ENCODE measurements at regions not wholly inside any gene's neighbourhood (a gene's known extent, or its start where the extent isn't known, plus 50 kb on each side); places are given as distances from the start of the nearest gene placed in this dataset.

DNA sequence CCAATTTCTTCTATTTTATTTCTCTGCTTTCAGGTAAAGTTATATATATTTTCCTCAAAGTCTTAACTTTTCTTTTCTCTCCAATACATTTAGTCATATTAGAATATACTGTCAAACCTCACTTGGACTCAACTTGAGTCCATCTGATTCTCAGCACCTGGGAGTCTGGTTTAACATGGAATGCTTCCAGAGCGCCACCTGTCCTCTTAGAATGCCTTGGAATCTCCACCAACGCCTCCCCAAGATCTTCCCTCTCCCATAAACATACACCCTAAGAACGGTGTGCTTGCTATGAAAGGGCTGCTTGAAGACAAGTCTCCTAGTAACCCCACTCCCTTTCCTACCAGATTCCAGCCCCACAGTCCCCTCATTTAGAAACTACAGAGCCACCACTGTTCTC lies 229.1 kb upstream of the MKLN1 start:
- TF ChIP-seq EGR1 (IDR thresholded peaks at IDR 0.05) (no peak), NFIC (IDR thresholded peaks at IDR 0.05) (no peak), TEAD4 (IDR thresholded peaks at IDR 0.05) (no peak), YY1 (IDR thresholded peaks at IDR 0.05; ENCODE audit: low read depth) (no peak), RAD21 (IDR thresholded peaks at IDR 0.05; ENCODE audit: low read depth) (no peak), EP300 (IDR thresholded peaks at IDR 0.05; ENCODE audit: borderline replicate concordance) (no peak), ZBTB7A (IDR thresholded peaks at IDR 0.05; ENCODE audit: low read depth) (no peak), FOXM1 (IDR thresholded peaks at IDR 0.05; ENCODE audit: borderline replicate concordance, low read depth) (no peak), CREB1 (IDR thresholded peaks at IDR 0.05; ENCODE audit: low read depth) (no peak), TCF12 (IDR thresholded peaks at IDR 0.05; ENCODE audit: low read depth) (no peak)
- TF ChIP-seq, protein P1, sequence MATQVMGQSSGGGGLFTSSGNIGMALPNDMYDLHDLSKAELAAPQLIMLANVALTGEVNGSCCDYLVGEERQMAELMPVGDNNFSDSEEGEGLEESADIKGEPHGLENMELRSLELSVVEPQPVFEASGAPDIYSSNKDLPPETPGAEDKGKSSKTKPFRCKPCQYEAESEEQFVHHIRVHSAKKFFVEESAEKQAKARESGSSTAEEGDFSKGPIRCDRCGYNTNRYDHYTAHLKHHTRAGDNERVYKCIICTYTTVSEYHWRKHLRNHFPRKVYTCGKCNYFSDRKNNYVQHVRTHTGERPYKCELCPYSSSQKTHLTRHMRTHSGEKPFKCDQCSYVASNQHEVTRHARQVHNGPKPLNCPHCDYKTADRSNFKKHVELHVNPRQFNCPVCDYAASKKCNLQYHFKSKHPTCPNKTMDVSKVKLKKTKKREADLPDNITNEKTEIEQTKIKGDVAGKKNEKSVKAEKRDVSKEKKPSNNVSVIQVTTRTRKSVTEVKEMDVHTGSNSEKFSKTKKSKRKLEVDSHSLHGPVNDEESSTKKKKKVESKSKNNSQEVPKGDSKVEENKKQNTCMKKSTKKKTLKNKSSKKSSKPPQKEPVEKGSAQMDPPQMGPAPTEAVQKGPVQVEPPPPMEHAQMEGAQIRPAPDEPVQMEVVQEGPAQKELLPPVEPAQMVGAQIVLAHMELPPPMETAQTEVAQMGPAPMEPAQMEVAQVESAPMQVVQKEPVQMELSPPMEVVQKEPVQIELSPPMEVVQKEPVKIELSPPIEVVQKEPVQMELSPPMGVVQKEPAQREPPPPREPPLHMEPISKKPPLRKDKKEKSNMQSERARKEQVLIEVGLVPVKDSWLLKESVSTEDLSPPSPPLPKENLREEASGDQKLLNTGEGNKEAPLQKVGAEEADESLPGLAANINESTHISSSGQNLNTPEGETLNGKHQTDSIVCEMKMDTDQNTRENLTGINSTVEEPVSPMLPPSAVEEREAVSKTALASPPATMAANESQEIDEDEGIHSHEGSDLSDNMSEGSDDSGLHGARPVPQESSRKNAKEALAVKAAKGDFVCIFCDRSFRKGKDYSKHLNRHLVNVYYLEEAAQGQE (IDR thresholded peaks at IDR 0.05; ENCODE audit: low read depth): no peak
- TF ChIP-seq, protein P2, sequence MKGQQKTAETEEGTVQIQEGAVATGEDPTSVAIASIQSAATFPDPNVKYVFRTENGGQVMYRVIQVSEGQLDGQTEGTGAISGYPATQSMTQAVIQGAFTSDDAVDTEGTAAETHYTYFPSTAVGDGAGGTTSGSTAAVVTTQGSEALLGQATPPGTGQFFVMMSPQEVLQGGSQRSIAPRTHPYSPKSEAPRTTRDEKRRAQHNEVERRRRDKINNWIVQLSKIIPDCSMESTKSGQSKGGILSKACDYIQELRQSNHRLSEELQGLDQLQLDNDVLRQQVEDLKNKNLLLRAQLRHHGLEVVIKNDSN (IDR thresholded peaks at IDR 0.05): no peak
- TF ChIP-seq, protein P3, sequence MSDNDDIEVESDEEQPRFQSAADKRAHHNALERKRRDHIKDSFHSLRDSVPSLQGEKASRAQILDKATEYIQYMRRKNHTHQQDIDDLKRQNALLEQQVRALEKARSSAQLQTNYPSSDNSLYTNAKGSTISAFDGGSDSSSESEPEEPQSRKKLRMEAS (IDR thresholded peaks at IDR 0.05): no peak

DNA sequence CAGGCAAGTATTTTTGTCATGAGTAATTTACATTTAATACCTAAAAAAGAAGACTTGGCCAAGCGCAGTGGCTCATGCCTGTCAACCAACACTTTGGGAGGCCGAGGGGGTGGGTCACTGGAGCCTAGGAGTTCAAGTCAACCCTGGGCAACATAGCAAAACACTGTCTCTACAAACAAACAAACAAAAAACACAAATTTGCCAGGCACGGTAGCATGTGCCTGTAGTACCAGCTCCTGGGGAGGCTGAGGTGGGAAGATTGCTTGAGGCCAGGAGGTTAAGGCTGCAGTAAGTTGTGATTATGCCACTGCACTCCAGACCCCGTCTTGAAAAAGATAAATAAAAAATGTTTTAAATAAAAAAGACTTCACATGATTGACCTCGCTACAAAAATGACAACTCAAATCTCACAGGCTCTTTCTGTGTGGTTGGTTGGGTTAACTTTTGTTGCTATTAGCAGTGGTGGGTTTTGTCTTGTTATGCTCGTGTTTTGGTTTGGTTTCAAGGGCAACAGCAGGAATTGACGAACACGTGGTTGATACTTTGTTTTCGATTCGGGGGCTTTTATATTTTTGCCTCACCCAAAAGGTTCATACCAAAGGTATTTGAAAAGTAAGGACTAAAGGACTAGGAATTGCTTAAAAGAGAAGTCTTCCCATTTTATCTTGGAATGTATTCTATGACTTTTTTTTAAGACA lies 227.2 kb upstream of the MKLN1 start:
- TF ChIP-seq EGR1 (IDR thresholded peaks at IDR 0.05) (no peak), CEBPB (IDR thresholded peaks at IDR 0.05) (no peak), EP300 (IDR thresholded peaks at IDR 0.05; ENCODE audit: borderline replicate concordance) (no peak), YY1 (IDR thresholded peaks at IDR 0.05; ENCODE audit: low read depth) (no peak), TAF1 (IDR thresholded peaks at IDR 0.05; ENCODE audit: low read depth) (no peak)
- TF ChIP-seq, protein P1 (IDR thresholded peaks at IDR 0.05; ENCODE audit: low read depth): no peak

DNA sequence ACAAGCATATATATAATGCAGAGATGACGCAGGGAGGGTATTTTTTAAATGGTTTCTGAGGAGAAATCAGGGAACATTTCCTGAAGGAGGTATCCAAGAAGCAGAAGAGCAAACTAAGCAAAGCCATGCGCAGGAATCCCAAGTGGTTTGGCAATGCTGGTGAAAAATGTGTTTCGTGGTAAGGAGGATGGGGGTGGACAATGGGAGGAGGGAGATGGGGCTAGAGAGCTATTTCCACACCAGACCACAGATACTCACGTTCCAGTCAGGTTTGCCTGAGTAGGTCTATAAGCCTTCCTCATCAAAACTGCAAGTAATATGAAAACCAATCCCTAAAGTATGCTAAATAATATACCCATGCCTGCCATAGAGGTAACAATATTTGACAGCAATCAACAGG lies 223.7 kb upstream of the MKLN1 start:
- TF ChIP-seq ZBTB7A (IDR thresholded peaks at IDR 0.05; ENCODE audit: low read depth): no peak

DNA sequence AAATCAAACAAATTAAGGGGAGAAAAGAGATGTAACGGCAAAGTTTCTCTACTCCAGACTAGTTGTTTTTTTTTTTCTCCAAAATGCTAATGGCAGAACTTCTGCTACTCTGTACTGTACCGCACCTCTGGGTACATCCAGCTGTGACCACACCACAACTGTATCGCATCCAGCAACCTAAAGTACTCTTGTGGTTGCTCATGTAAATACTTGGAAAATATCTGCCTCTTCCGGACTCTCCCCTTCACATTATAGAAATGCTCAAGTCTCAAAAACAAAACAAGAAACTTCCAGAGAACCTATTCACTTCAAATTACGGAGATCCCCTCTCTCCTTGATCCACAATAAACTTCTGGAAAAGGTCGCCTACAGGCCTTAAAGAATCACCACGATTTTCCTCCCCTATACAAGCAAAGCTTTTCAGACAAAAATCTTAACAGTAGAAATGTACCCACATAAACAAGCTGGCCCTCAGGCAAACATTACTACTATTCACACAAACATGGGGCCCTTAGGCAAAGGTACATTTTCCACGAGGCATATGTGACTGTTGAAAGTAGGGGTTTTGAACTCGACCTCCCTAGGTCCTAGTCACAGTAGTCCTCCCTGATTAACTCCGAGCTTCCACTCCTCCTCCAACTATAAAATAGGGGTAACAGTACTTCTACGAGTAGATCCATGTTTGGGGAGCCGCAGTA lies 222.9 kb upstream of the MKLN1 start:
- TF ChIP-seq CREB1 (IDR thresholded peaks at IDR 0.05; ENCODE audit: low read depth) (no peak), TCF12 (IDR thresholded peaks at IDR 0.05; ENCODE audit: low read depth) (no peak), FOXM1 (IDR thresholded peaks at IDR 0.05; ENCODE audit: borderline replicate concordance, low read depth) (no peak)

DNA sequence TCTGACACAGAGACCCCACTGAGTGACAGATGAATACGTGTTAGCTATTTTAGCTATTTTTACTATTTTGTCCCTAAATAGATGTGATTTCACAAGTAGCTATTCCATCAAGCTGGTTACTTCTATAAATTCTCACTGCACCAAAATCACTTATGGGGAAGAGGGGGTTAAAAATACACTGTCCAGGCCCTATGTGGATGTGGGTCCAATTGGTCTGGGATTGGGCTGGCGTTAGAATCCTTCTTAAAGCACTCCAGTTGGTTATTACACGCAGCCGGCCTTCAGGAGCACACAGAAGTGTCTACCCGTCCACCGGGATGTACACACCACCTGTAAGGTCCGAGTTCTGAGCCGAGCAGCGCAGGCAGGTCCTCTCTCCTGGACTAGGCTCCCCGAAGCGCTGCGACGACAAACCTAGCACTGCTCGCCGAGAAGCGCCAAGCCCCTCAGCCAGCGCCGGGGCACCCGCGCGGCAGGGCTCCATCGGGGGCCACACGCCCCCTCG lies 222.3 kb upstream of the MKLN1 start:
- no peak for TF ChIP-seq EGR1 (IDR thresholded peaks at IDR 0.05)
- no peak for TF ChIP-seq TEAD4 (IDR thresholded peaks at IDR 0.05)
- TF ChIP-seq, protein P3 (IDR thresholded peaks at IDR 0.05): no peak
- TF ChIP-seq YY1 (IDR thresholded peaks at IDR 0.05; ENCODE audit: low read depth): no peak
- TF ChIP-seq, protein P2 (IDR thresholded peaks at IDR 0.05): no peak
- no peak for TF ChIP-seq NFIC (IDR thresholded peaks at IDR 0.05)
- TF ChIP-seq TAF1 (IDR thresholded peaks at IDR 0.05; ENCODE audit: low read depth): no peak
- no peak; the same call in 1 of the 2 replicates for TF ChIP-seq ZBTB7A (IDR thresholded peaks at IDR 0.05; ENCODE audit: low read depth)
- TF ChIP-seq TCF12 (IDR thresholded peaks at IDR 0.05; ENCODE audit: low read depth): no peak
- no peak for TF ChIP-seq FOXM1 (IDR thresholded peaks at IDR 0.05; ENCODE audit: borderline replicate concordance, low read depth)
- no peak for TF ChIP-seq RAD21 (IDR thresholded peaks at IDR 0.05; ENCODE audit: low read depth)
- no peak for TF ChIP-seq CEBPB (IDR thresholded peaks at IDR 0.05)
- no peak for TF ChIP-seq EP300 (IDR thresholded peaks at IDR 0.05; ENCODE audit: borderline replicate concordance)
- TF ChIP-seq, protein P1 (IDR thresholded peaks at IDR 0.05; ENCODE audit: low read depth): no peak
- TF ChIP-seq CREB1 (IDR thresholded peaks at IDR 0.05; ENCODE audit: low read depth): no peak

All from Ishikawa (cell line).